ENCODE measurements at regions not wholly inside any gene's neighbourhood (a gene's known extent, or its start where the extent isn't known, plus 50 kb on each side); places are given as distances from the start of the nearest gene placed in this dataset.

- no peak for TF ChIP-seq CTCF (IDR thresholded peaks at IDR 0.05)
- no peak for TF ChIP-seq USF2 (CRISPR knock-in tag; IDR thresholded peaks at IDR 0.05)
- no peak for TF ChIP-seq PREB (CRISPR knock-in tag; IDR thresholded peaks at IDR 0.05; ENCODE audit: borderline replicate concordance)
- no peak for TF ChIP-seq GABPB1 (CRISPR knock-in tag; IDR thresholded peaks at IDR 0.05)
- TF ChIP-seq CREM (CRISPR knock-in tag; IDR thresholded peaks at IDR 0.05): no peak
- TF ChIP-seq FOXJ3 (CRISPR knock-in tag; IDR thresholded peaks at IDR 0.05; ENCODE audit: borderline replicate concordance): no peak
- no peak for TF ChIP-seq CBFB (CRISPR knock-in tag; IDR thresholded peaks at IDR 0.05; ENCODE audit: low read depth)
- TF ChIP-seq JUN (CRISPR knock-in tag; IDR thresholded peaks at IDR 0.05): no peak
- TF ChIP-seq ZNF416 (CRISPR knock-in tag; IDR thresholded peaks at IDR 0.05): no peak
- no peak for TF ChIP-seq NR3C1 (CRISPR knock-in tag; conservative IDR thresholded peaks at IDR 0.05; ENCODE audit: low read depth)
- TF ChIP-seq MXD4 (CRISPR knock-in tag; IDR thresholded peaks at IDR 0.05; ENCODE audit: borderline replicate concordance): no peak
- TF ChIP-seq ETV6 (CRISPR knock-in tag; IDR thresholded peaks at IDR 0.05): no peak
- no peak for TF ChIP-seq ZNF232 (CRISPR knock-in tag; IDR thresholded peaks at IDR 0.05)
These were observed 430.2 kb upstream of the VSTM2A start for GRCh38 chr7:54111814-54112511.

Data from WTC11 (cell line).